HCT116 (cell line): ENCODE measurements at regions not wholly inside any gene's neighbourhood (a gene's known extent, or its start where the extent isn't known, plus 50 kb on each side); places are given as distances from the start of the nearest gene placed in this dataset.

Experiments used
- ATAC-seq: fragments of 200-7000 bp; cut with Tn5 transposase; 2 replicates; pipeline ENCODE4 v1.9.1; 2020; ENCODE audit warnings: mild to moderate bottlenecking, moderate library complexity
- BruUV-seq: library from RNA; stranded (reverse); fragments of 400-500 nt; replicated peaks from 2 replicates; lab custom pipeline; 2021; lab: Mats Ljungman, UMichigan
- CTCF ChIA-PET: fragments of 300-600 bp; sonication (Branson Sonifier 250); formaldehyde crosslinking; loops from one replicate; lab custom pipeline; 2021; ENCODE audit warnings: antibody characterized with exemption; lab: Charles Lee
- POLR2A ChIA-PET: fragments of 300-600, 350-600 bp; sonication (Branson Sonifier 250); formaldehyde crosslinking; loops from one replicate; lab custom pipeline; 2021; ENCODE audit warnings: antibody characterized with exemption; lab: Charles Lee
- RAD21 ChIA-PET, 2 experiments: fragments of 300-600 bp; sonication (Branson Sonifier 250); formaldehyde crosslinking; loops; one replicate each; lab custom pipeline; 2023; ENCODE audit warnings: low total read pairs in 2 of 2; ENCODE audit not compliant: uncharacterized antibody in 2 of 2, unreplicated experiment in 2 of 2, low non-redundant PET in 1 of 2; lab: Charles Lee
- DNase-seq: peaks from one replicate; pipeline ENCODE4 v3.0.0-alpha.2; 2010; ENCODE audit warnings: low read depth, low spot score
- H2AFZ ChIP-seq: fragments of 200-600 bp; shearing (Covaris generic), sonication (generic); 2 replicates; pipeline ENCODE4 v1.6.1; 2017; ENCODE audit warnings: low read depth, mixed run types, mixed read lengths, antibody characterized with exemption, low read length; ENCODE audit not compliant: poor library complexity, severe bottlenecking
- H3K27ac ChIP-seq: 2 replicates; pipeline ENCODE4 v1.5.1; 2012; ENCODE audit warnings: low read depth, low read length
- H3K27me3 ChIP-seq: fragments of 200-600 bp; sonication (generic); 2 replicates; pipeline ENCODE4 v1.6.1; 2016; ENCODE audit warnings: mixed run types, low read length, mixed read lengths; ENCODE audit not compliant: insufficient read depth
- H3K36me3 ChIP-seq, 2 experiments: fragments of 200-500 bp in 1 of 2; fragments of 200-600 bp in 1 of 2; sonication (Bioruptor generic) in 1 of 2; sonication (generic) in 1 of 2; 2 replicates each; pipeline versions ENCODE4 v1.5.1 to v1.6.1; 2014 to 2016; ENCODE audit warnings: low read length in 2 of 2, inconsistent platforms in 1 of 2, mixed read lengths in 1 of 2, mixed run types in 1 of 2; ENCODE audit not compliant: insufficient read depth in 2 of 2, control insufficient read depth in 1 of 2
- H3K4me1 ChIP-seq, 2 experiments: fragments of 200-600 bp in 1 of 2; sonication (generic) in 1 of 2; 2 replicates each; pipeline versions ENCODE4 v1.5.1 to v1.6.1; 2012 to 2017; ENCODE audit warnings: low read length in 2 of 2, inconsistent platforms in 1 of 2, mild to moderate bottlenecking in 1 of 2, mixed read lengths in 1 of 2, mixed run types in 1 of 2, moderate library complexity in 1 of 2; ENCODE audit not compliant: insufficient read depth in 2 of 2, control insufficient read depth in 1 of 2
- H3K4me2 ChIP-seq: fragments of 200-600 bp; sonication (generic); 2 replicates; pipeline ENCODE4 v1.6.1; 2017; ENCODE audit warnings: mixed run types, low read length, mixed read lengths
- H3K4me3 ChIP-seq, 2 experiments: fragments of 200-600 bp in 1 of 2; sonication (generic) in 1 of 2; replicated peaks in 1 of 2; 2 replicates each; pipeline ENCODE4 v1.5.1; 2011 to 2016; ENCODE audit warnings: low read length in 2 of 2, control low read depth in 1 of 2, low read depth in 1 of 2, mild to moderate bottlenecking in 1 of 2, mixed read lengths in 1 of 2, mixed run types in 1 of 2
- H3K79me2 ChIP-seq: fragments of 200-600 bp; sonication (generic); 2 replicates; pipeline ENCODE4 v1.6.1; 2017; ENCODE audit warnings: mild to moderate bottlenecking, mixed run types, low read length, moderate library complexity, mixed read lengths; ENCODE audit not compliant: insufficient read depth
- H3K9ac ChIP-seq: fragments of 200-600 bp; sonication (generic); 2 replicates; pipeline ENCODE4 v1.6.1; 2016; ENCODE audit warnings: low read length, mixed read lengths
- H3K9me2 ChIP-seq: fragments of 200-600 bp; sonication (generic), shearing (Covaris generic); 2 replicates; pipeline ENCODE4 v1.6.1; 2017; ENCODE audit warnings: mixed run types, mild to moderate bottlenecking, moderate library complexity; ENCODE audit not compliant: insufficient read depth
- H3K9me3 ChIP-seq, 2 experiments: fragments of 200-500 bp in 1 of 2; fragments of 200-600 bp in 1 of 2; sonication (Bioruptor generic) in 1 of 2; sonication (generic) in 1 of 2; 2 replicates each; pipeline ENCODE4 v1.6.1; 2014 to 2017; ENCODE audit warnings: low read length in 2 of 2, mixed read lengths in 2 of 2, inconsistent platforms in 1 of 2, low read depth in 1 of 2, mild to moderate bottlenecking in 1 of 2, mixed run types in 1 of 2, moderate library complexity in 1 of 2; ENCODE audit not compliant: control insufficient read depth in 1 of 2, insufficient read depth in 1 of 2
- H4K20me1 ChIP-seq: fragments of 200-600 bp; sonication (generic), shearing (Covaris generic); 2 replicates; pipeline ENCODE4 v1.6.1; 2017; ENCODE audit warnings: mixed run types, mild to moderate bottlenecking, moderate library complexity; ENCODE audit not compliant: insufficient read depth
- CBX3 ChIP-seq: IDR thresholded peaks from 2 replicates; pipeline ENCODE4 v1.6.1; 2012; ENCODE audit warnings: low read depth
- CEBPB ChIP-seq: IDR thresholded peaks from 2 replicates; pipeline ENCODE4 v1.6.1; 2012; ENCODE audit warnings: low read depth
- CTCF ChIP-seq, 3 experiments: fragments of 200-600 bp in 1 of 3; sonication (generic) in 1 of 3; IDR thresholded peaks in 2 of 3; conservative IDR thresholded peaks in 1 of 3; 2 replicates each; pipeline ENCODE4 v1.5.1; 2012 to 2017; ENCODE audit warnings: low read depth in 2 of 3, low read length in 2 of 3, antibody characterized with exemption in 1 of 3, borderline replicate concordance in 1 of 3, control low read depth in 1 of 3, mild to moderate bottlenecking in 1 of 3, mixed read lengths in 1 of 3, mixed run types in 1 of 3, moderate library complexity in 1 of 3; ENCODE audit not compliant: insufficient read depth in 1 of 3
- EGR1 ChIP-seq: IDR thresholded peaks from 2 replicates; pipeline ENCODE4 v1.6.1; 2012; ENCODE audit warnings: low read depth
- ELF1 ChIP-seq: IDR thresholded peaks from 2 replicates; pipeline ENCODE4 v1.6.1; 2012; ENCODE audit warnings: low read depth, borderline replicate concordance
- EZH2 ChIP-seq: fragments of 200-600 bp; sonication (generic); IDR thresholded peaks from 2 replicates; pipeline ENCODE4 v1.6.1; 2017; ENCODE audit warnings: antibody characterized with exemption, mixed run types
- FOSL1 ChIP-seq: IDR thresholded peaks from 2 replicates; pipeline ENCODE4 v1.6.1; 2012; ENCODE audit warnings: low read depth
- JUND ChIP-seq: IDR thresholded peaks from 2 replicates; pipeline ENCODE4 v1.6.1; 2012
- POLR2A ChIP-seq: IDR thresholded peaks from 2 replicates; pipeline ENCODE4 v1.7.0; 2011; ENCODE audit warnings: borderline replicate concordance; ENCODE audit not compliant: insufficient read depth, insufficient read length; ENCODE audit errors: extremely low read depth
- RAD21 ChIP-seq: IDR thresholded peaks from 2 replicates; pipeline ENCODE4 v1.6.1; 2012; ENCODE audit warnings: low read depth, mild to moderate bottlenecking
- REST ChIP-seq: IDR thresholded peaks from 2 replicates; pipeline ENCODE4 v1.6.1; 2012; ENCODE audit warnings: low read depth
- SIN3A ChIP-seq: IDR thresholded peaks from 2 replicates; pipeline ENCODE4 v1.6.1; 2012; ENCODE audit warnings: low read depth
- SP1 ChIP-seq: IDR thresholded peaks from 2 replicates; pipeline ENCODE4 v1.6.1; 2012; ENCODE audit warnings: low read depth
- SRF ChIP-seq: IDR thresholded peaks from 2 replicates; pipeline ENCODE4 v1.6.1; 2012; ENCODE audit warnings: low read depth
- TCF7L2 ChIP-seq: IDR thresholded peaks from 2 replicates; pipeline ENCODE4 v1.7.0; 2011; ENCODE audit warnings: borderline replicate concordance, inconsistent platforms; ENCODE audit not compliant: insufficient read depth, insufficient read length; ENCODE audit errors: extremely low read depth
- YY1 ChIP-seq: IDR thresholded peaks from 2 replicates; pipeline ENCODE4 v1.6.1; 2011; ENCODE audit warnings: low read length, low read depth, moderate library complexity, mild to moderate bottlenecking; ENCODE audit not compliant: insufficient replicate concordance; ENCODE audit errors: extremely low read depth
- ZNF274 ChIP-seq: fragments of 200-500 bp; sonication (Bioruptor generic); IDR thresholded peaks from 2 replicates; pipeline ENCODE4 v1.6.1; 2014; ENCODE audit warnings: mild to moderate bottlenecking, low read depth, low read length, inconsistent platforms
- intact Hi-C: fragments of 100-400 bp; cut with micrococcal nuclease; formaldehyde crosslinking; loops from 2 replicates; pipeline ENCODE4 v1.10.0; 2022
- TF ChIP-seq, protein P1 (sequence below): IDR thresholded peaks from 2 replicates; pipeline ENCODE4 v1.6.1; 2011; ENCODE audit warnings: mild to moderate bottlenecking, low read length, moderate library complexity; ENCODE audit not compliant: insufficient replicate concordance; ENCODE audit errors: extremely low read depth

DNA sequence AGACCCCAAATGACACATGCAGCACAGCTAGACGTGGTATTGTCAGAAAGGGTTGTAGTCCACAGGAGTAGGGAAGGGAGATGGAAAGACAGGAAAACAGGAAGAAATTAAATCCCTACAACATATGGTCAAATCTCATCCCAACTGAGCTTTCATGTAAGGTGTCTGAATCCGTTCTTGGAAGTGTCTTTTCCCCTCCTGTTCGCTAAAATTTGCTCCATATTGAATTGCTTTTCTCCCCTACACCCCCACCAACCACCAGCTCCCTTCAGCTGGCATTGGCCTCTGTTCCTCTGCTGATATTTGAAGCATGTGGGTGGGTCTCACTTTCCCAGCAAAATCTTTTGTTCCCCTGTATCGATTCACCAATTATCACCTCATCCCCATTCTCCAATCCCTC is 376.2 kb upstream of the WWC1 start:
- peaks cover 33% of the 10 kb centered on the region for H3K27me3 ChIP-seq
- no peak overlapping the region for H3K27ac ChIP-seq
- H3K79me2 ChIP-seq, result no peaks in the 10 kb centered on the region
- H3K9me2 ChIP-seq, result no peaks in the 10 kb centered on the region
- TF ChIP-seq REST (no peak), EGR1 (no peak), SIN3A (no peak), EZH2 (no peak), CEBPB (no peak), CTCF (IDR thresholded peaks at IDR 0.05 in 2 of 3, conservative IDR thresholded peaks at IDR 0.05 in 1 of 3; ENCODE audit: borderline replicate concordance in 1 of 3, insufficient read depth in 1 of 3, low read depth in 2 of 3, low read length in 2 of 3) (no peak), SRF (no peak), POLR2A (no peak), ELF1 (no peak), FOSL1 (no peak), JUND (no peak), TCF7L2 (no peak), ZNF274 (no peak), RAD21 (no peak), CBX3 (no peak), SP1 (no peak), YY1 (no peak)
- TF ChIP-seq, protein P1, sequence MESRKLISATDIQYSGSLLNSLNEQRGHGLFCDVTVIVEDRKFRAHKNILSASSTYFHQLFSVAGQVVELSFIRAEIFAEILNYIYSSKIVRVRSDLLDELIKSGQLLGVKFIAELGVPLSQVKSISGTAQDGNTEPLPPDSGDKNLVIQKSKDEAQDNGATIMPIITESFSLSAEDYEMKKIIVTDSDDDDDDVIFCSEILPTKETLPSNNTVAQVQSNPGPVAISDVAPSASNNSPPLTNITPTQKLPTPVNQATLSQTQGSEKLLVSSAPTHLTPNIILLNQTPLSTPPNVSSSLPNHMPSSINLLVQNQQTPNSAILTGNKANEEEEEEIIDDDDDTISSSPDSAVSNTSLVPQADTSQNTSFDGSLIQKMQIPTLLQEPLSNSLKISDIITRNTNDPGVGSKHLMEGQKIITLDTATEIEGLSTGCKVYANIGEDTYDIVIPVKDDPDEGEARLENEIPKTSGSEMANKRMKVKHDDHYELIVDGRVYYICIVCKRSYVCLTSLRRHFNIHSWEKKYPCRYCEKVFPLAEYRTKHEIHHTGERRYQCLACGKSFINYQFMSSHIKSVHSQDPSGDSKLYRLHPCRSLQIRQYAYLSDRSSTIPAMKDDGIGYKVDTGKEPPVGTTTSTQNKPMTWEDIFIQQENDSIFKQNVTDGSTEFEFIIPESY, result no peak
- no peaks in the 10 kb centered on the region for H4K20me1 ChIP-seq
- no peak overlapping the region for H3K9ac ChIP-seq
- CTCF ChIA-PET, result no interaction called here
- no peak overlapping the region for H3K4me2 ChIP-seq
- DNase-seq (no peak), ATAC-seq (no peak)
- intact Hi-C loops, result no loop called here
- H3K36me3 ChIP-seq, result no peaks in the 10 kb centered on the region
- H3K4me3 ChIP-seq, result no peak overlapping the region
- no peaks in the 10 kb centered on the region for H3K4me1 ChIP-seq
- BruUV-seq, result no TSS peak
- RAD21 ChIA-PET, result no interaction called here
- no peaks in the 10 kb centered on the region for H3K9me3 ChIP-seq
- POLR2A ChIA-PET, result no interaction called here
- H2AFZ ChIP-seq, result no peak overlapping the region
